AG04450 (cell line): ENCODE measurements at regions not wholly inside any gene's neighbourhood (a gene's known extent, or its start where the extent isn't known, plus 50 kb on each side); places are given as distances from the start of the nearest gene placed in this dataset.
A peak's percentile ranks its signal among the peaks of the same experiment; 100 is the strongest.

Source experiments
- CTCF ChIA-PET: fragments of 300-600, 350-600 bp; formaldehyde crosslinking; extraction: SDS; loops from one replicate; lab custom pipeline; 2022; ENCODE audit warnings: antibody characterized with exemption, inconsistent platforms; lab: Charles Lee
- POLR2A ChIA-PET: fragments of 350-600 bp; formaldehyde crosslinking; extraction: SDS; loops from one replicate; lab custom pipeline; 2021; ENCODE audit warnings: antibody characterized with exemption, inconsistent platforms; lab: Yijun Ruan, JAX
- DNase-seq: peaks from one replicate; pipeline ENCODE4 v3.0.0-alpha.2; 2011; ENCODE audit warnings: low read depth, low spot score
- H3K27ac ChIP-seq: one replicate; pipeline ENCODE4 v1.5.1; 2012; ENCODE audit warnings: low read depth, low read length, control low read depth
- H3K27me3 ChIP-seq: one replicate; pipeline ENCODE4 v1.6.0; 2012; ENCODE audit warnings: low read length; ENCODE audit not compliant: control insufficient read depth, insufficient read depth
- H3K4me3 ChIP-seq: 2 replicates; pipeline ENCODE4 v1.5.1; 2011; ENCODE audit warnings: mild to moderate bottlenecking, low read depth, low read length, control low read depth
- H3K9me3 ChIP-seq: 2 replicates; pipeline ENCODE4 v1.5.1; 2012; ENCODE audit warnings: low read length; ENCODE audit not compliant: control insufficient read depth, insufficient read depth
- CTCF ChIP-seq: IDR thresholded peaks from 2 replicates; pipeline ENCODE4 v1.5.1; 2011; ENCODE audit warnings: low read depth, low read length, control low read depth, inconsistent platforms

- Histone ChIP-seq H3K4me3 (no peak overlapping the region), H3K27ac (no peak overlapping the region), H3K27me3 (peaks cover 10% of the 10 kb centered on the region), H3K9me3 (no peaks in the 10 kb centered on the region)
- TF ChIP-seq CTCF, result no peak
- POLR2A ChIA-PET, result no interaction called here
- no peak for DNase-seq
- CTCF ChIA-PET, result no interaction called here
Observed at GRCh38 chr2:173483137-173483536, 128.5 kb downstream of the CDCA7 start.

GRCh38 chr2:173488861-173489260 lies 134.2 kb downstream of the CDCA7 start:
- no peak for DNase-seq
- ChIA-PET CTCF (no interaction called here), POLR2A (no interaction called here)
- Histone ChIP-seq H3K27me3 (peaks cover 10% of the 10 kb centered on the region), H3K27ac (no peak overlapping the region), H3K9me3 (no peaks in the 10 kb centered on the region), H3K4me3 (no peak overlapping the region)
- no peak for TF ChIP-seq CTCF

GRCh38 chr2:173491418-173491817 lies 136.7 kb downstream of the CDCA7 start:
- no peaks in the 10 kb centered on the region for H3K9me3 ChIP-seq
- no peak overlapping the region for H3K4me3 ChIP-seq
- H3K27me3 ChIP-seq, result peaks cover 4% of the 10 kb centered on the region
- no peak for TF ChIP-seq CTCF
- no peak for DNase-seq
- CTCF ChIA-PET, result no interaction called here
- H3K27ac ChIP-seq, result no peak overlapping the region
- POLR2A ChIA-PET, result no interaction called here

GRCh38 chr2:173493874-173494273 lies 139.2 kb downstream of the CDCA7 start:
- DNase-seq, result no peak
- Histone ChIP-seq H3K4me3 (no peak overlapping the region), H3K9me3 (no peaks in the 10 kb centered on the region), H3K27ac (no peak overlapping the region), H3K27me3 (peaks cover 3% of the 10 kb centered on the region)
- peak; percentile 36; the same call in 1 of the 2 replicates for TF ChIP-seq CTCF
- ChIA-PET POLR2A (no interaction called here), CTCF (no interaction called here)

- POLR2A ChIA-PET, result no interaction called here
- H3K27ac ChIP-seq, result no peak overlapping the region
- CTCF ChIA-PET, result no interaction called here
- H3K27me3 ChIP-seq, result no peaks in the 10 kb centered on the region
- H3K4me3 ChIP-seq, result peak overlapping the region; percentile 25; the same call in 1 of the 2 replicates
- peak; percentile 6 for DNase-seq
- no peak for TF ChIP-seq CTCF
- H3K9me3 ChIP-seq, result no peaks in the 10 kb centered on the region
Observed at GRCh38 chr2:173496746-173497145, 142.1 kb downstream of the CDCA7 start.
